AG10803 (cell line): ENCODE measurements at regions not wholly inside any gene's neighbourhood (a gene's known extent, or its start where the extent isn't known, plus 50 kb on each side); places are given as distances from the start of the nearest gene placed in this dataset.

Experiments used
- DNase-seq: peaks from one replicate; pipeline ENCODE4 v3.0.0; 2010; ENCODE audit warnings: low read depth
- H3K4me3 ChIP-seq: 2 replicates; pipeline ENCODE4 v1.5.1; 2011; ENCODE audit warnings: mild to moderate bottlenecking, low read length, control low read depth
- TF ChIP-seq, protein P1 (sequence below): conservative IDR thresholded peaks from 2 replicates; pipeline ENCODE4 v1.5.1; 2011; ENCODE audit warnings: mild to moderate bottlenecking, low read length, control low read depth, inconsistent platforms

DNA sequence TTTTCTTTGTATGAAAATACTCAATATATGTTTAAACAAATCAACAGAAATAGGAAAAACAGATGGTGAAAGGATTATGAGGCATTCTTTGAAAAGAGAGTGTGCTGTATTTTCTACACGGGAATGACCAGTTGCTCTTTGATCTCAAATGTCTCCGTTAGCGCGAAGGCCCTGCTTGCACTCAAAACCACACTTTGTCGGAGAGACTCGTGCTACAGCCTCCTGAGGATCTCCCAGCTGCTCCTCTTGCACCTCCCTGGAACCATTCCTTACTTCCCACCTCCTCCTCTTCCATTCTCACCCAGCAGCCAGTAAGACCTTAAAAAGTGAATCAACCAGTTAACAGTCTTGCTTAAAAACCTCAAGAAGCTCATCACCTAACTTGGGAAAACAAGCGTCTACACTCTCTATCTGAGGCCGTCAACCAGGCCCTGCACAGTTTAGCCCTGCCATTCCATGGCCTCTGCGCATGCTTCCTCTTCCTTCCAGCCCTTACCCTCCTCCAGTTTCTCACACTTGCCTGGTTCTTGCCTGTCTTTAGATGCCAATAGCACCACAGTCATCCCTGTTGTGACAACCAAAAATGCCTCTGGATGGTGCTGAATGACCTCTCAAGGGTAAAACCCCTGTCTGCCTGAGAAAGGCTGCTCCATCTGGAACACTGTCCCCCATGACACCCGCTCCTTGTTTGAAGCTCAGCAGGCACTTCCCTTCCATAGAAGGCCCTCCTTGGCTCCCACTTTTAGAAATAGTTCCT lies 594.7 kb upstream of the WWC1 start:
- TF ChIP-seq, protein P1, sequence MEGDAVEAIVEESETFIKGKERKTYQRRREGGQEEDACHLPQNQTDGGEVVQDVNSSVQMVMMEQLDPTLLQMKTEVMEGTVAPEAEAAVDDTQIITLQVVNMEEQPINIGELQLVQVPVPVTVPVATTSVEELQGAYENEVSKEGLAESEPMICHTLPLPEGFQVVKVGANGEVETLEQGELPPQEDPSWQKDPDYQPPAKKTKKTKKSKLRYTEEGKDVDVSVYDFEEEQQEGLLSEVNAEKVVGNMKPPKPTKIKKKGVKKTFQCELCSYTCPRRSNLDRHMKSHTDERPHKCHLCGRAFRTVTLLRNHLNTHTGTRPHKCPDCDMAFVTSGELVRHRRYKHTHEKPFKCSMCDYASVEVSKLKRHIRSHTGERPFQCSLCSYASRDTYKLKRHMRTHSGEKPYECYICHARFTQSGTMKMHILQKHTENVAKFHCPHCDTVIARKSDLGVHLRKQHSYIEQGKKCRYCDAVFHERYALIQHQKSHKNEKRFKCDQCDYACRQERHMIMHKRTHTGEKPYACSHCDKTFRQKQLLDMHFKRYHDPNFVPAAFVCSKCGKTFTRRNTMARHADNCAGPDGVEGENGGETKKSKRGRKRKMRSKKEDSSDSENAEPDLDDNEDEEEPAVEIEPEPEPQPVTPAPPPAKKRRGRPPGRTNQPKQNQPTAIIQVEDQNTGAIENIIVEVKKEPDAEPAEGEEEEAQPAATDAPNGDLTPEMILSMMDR = no peak
- H3K4me3 ChIP-seq = no peak overlapping the region
- no peak for DNase-seq

- H3K4me3 ChIP-seq = no peak overlapping the region
- DNase-seq = peak; percentile 100
- TF ChIP-seq, protein P1 = no peak
These were observed 592.0 kb upstream of the WWC1 start for GRCh38 chr5:167699432-167699831.

GRCh38 chr5:167701051-167701450 lies 590.4 kb upstream of the WWC1 start:
- DNase-seq = no peak
- no peak overlapping the region for H3K4me3 ChIP-seq
- TF ChIP-seq, protein P1 = no peak

- TF ChIP-seq, protein P1 = no peak
- no peak overlapping the region for H3K4me3 ChIP-seq
- DNase-seq = no peak
These were observed 589.4 kb upstream of the WWC1 start for GRCh38 chr5:167702014-167702413.

DNA sequence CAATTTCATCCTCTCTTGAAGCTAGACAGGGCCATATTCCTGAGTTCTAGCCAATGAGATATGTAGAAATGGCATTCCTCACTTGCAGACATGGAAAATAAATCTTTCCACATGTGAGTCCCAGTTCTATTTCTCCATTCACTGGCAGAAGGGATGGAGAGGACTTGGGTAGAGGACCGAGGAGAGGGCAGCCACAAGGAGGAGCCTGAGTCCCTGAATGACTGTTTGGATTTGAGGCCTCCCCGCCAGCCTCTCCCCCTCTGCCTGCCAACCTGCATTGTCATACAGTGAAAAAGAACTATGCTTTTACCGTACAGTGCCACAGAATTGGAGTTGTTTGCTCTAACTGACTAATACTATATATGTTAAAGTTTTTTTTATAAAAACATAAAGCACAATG lies 583.0 kb upstream of the WWC1 start:
- H3K4me3 ChIP-seq = no peak overlapping the region
- TF ChIP-seq, protein P1 = peak; percentile 21; the same call in 1 of the 2 replicates
- DNase-seq = peak; percentile 54

DNA sequence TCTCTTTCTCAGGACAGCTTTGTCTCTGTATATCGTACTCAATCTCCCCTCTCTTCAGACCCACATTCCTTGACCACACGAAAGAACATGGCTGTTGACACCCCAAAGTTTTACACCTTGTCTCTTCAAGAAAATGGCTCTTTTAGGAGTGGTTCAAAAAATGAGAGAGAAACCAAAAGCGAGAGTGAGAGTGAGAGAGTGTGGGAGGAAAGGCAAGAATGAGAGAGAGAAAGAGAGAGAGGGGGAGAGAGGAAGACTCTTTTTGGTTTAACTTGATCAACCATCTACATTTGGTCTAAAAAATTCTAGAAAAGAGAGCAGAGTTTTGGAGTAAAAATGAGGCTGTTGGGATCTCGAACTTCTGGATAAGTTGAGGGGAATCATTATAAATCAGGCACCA lies 581.8 kb upstream of the WWC1 start:
- TF ChIP-seq, protein P1 = no peak
- no peak for DNase-seq
- H3K4me3 ChIP-seq = no peak overlapping the region

- TF ChIP-seq, protein P1 = no peak
- H3K4me3 ChIP-seq = no peak overlapping the region
- DNase-seq = peak; percentile 69
These were observed 580.9 kb upstream of the WWC1 start for GRCh38 chr5:167710444-167711073.
